GM11168 (cell line): ENCODE measurements at regions not wholly inside any gene's neighbourhood (a gene's known extent, or its start where the extent isn't known, plus 50 kb on each side); places are given as distances from the start of the nearest gene placed in this dataset.

ENCODE experiments used
- in situ Hi-C: fragments of 300-500 bp; cut with MboI; formaldehyde crosslinking; loops from one replicate; pipeline ENCODE4 v1.12.0; 2022; ENCODE audit warnings: low sequenced_read_pairs; ENCODE audit not compliant: unreplicated experiment

- in situ Hi-C loops: no loop called here
Observed at GRCh38 chr3:132231633-132232032, 85.6 kb upstream of the ACP3 start.

- in situ Hi-C loops: no loop called here
Observed at GRCh38 chr3:132232231-132232792, 84.9 kb upstream of the ACP3 start.

GRCh38 chr3:132236701-132237651 is 80.2 kb upstream of the ACP3 start:
- in situ Hi-C loops: no loop called here

- in situ Hi-C loops: no loop called here
Observed at GRCh38 chr3:132237652-132238032, 79.6 kb upstream of the ACP3 start.

GRCh38 chr3:132239587-132239986 is 77.6 kb upstream of the ACP3 start:
- in situ Hi-C loops: no loop called here

GRCh38 chr3:132241776-132242514 is 75.3 kb upstream of the ACP3 start:
- in situ Hi-C loops: no loop called here

GRCh38 chr3:132242790-132243189 is 74.4 kb upstream of the ACP3 start:
- in situ Hi-C loops: no loop called here

- in situ Hi-C loops: no loop called here
Observed at GRCh38 chr3:132245552-132246142, 71.6 kb upstream of the ACP3 start.

GRCh38 chr3:132246212-132246611 is 71.0 kb upstream of the ACP3 start:
- in situ Hi-C loops: no loop called here

- in situ Hi-C loops: no loop called here
Observed at GRCh38 chr3:132247211-132247610, 70.0 kb upstream of the ACP3 start.

GRCh38 chr3:132248490-132248889 is 68.7 kb upstream of the ACP3 start:
- in situ Hi-C loops: no loop called here

GRCh38 chr3:132253262-132253878 is 63.8 kb upstream of the ACP3 start:
- in situ Hi-C loops: loop anchor here (10.0 kb wide), 1 partner anchor 91 kb away; no protein-coding TSS in a partner anchor

GRCh38 chr3:132254076-132254755 is 63.0 kb upstream of the ACP3 start:
- in situ Hi-C loops: loop anchor here (10.0 kb wide), 1 partner anchor 91 kb away; no protein-coding TSS in a partner anchor

GRCh38 chr3:132255041-132255745 is 62.0 kb upstream of the ACP3 start:
- in situ Hi-C loops: loop anchor here (10.0 kb wide), 1 partner anchor 90 kb away; no protein-coding TSS in a partner anchor

GRCh38 chr3:132256989-132257388 is 60.2 kb upstream of the ACP3 start:
- in situ Hi-C loops: loop anchor here (10.0 kb wide), 1 partner anchor 88 kb away; no protein-coding TSS in a partner anchor

GRCh38 chr3:132261506-132261905 is 55.7 kb upstream of the ACP3 start:
- in situ Hi-C loops: no loop called here

GRCh38 chr3:132262305-132262704 is 54.9 kb upstream of the ACP3 start:
- in situ Hi-C loops: no loop called here

- in situ Hi-C loops: no loop called here
Observed at GRCh38 chr3:132262956-132263355, 54.3 kb upstream of the ACP3 start.

- in situ Hi-C loops: no loop called here
Observed at GRCh38 chr3:132265028-132265427, 52.2 kb upstream of the ACP3 start.
